Stomach (tissue), 8 donors: ENCODE measurements at regions not wholly inside any gene's neighbourhood (a gene's known extent, or its start where the extent isn't known, plus 50 kb on each side); places are given as distances from the start of the nearest gene placed in this dataset.
A peak's percentile ranks its signal among the peaks of the same experiment; 100 is the strongest.

Experiments used
- DNase-seq, 2 donors: peaks; one replicate each; pipeline versions ENCODE4 v3.0.0 to v3.0.0-alpha.2; 2013 to 2019
- H3K27ac ChIP-seq, 5 donors: fragments of 200-600 bp in 4 of 5; sonication (generic) in 4 of 5; one replicate each; pipeline ENCODE4 v1.5.1; 2013 to 2019; ENCODE audit warnings: mild to moderate bottlenecking in 1 of 5, moderate library complexity in 1 of 5
- H3K27me3 ChIP-seq, 3 donors: fragments of 200-600 bp; sonication (generic); one replicate each; pipeline ENCODE4 v1.5.1; 2017 to 2019; ENCODE audit warnings: mixed run types in 1 of 3
- H3K36me3 ChIP-seq, 4 donors: fragments of 200-600 bp; sonication (generic); 1 replicate in 3 of 4; 2 replicates in 1 of 4; pipeline ENCODE4 v1.5.1; 2016 to 2019
- H3K4me1 ChIP-seq, 4 donors: fragments of 200-600 bp; sonication (generic); one replicate each; pipeline ENCODE4 v1.5.1; 2016 to 2019
- H3K4me3 ChIP-seq, 4 donors: fragments of 200-600 bp; sonication (generic) in 3 of 4; one replicate each; pipeline ENCODE4 v1.5.1; 2016 to 2019; ENCODE audit warnings: mild to moderate bottlenecking in 1 of 4
- H3K9me3 ChIP-seq, 4 donors: fragments of 200-600 bp; sonication (generic); one replicate each; pipeline ENCODE4 v1.5.1; 2016 to 2019
- CTCF ChIP-seq, 7 experiments: fragments of 450-650 bp in 4 of 7; fragments of 200-600 bp in 3 of 7; sonication (generic) in 3 of 7; IDR thresholded peaks; one replicate each; pipeline ENCODE4 v1.5.1; 2016 to 2019; ENCODE audit warnings: antibody characterized with exemption in 7 of 7, control low read depth in 2 of 7, mild to moderate bottlenecking in 1 of 7
- EP300 ChIP-seq: sonication (generic); formaldehyde crosslinking; IDR thresholded peaks from one replicate; pipeline ENCODE4 v1.6.1; 2017; ENCODE audit warnings: antibody characterized with exemption
- POLR2A ChIP-seq, 4 donors: fragments of 450-650 bp; IDR thresholded peaks; one replicate each; pipeline ENCODE4 v1.6.1; 2016; ENCODE audit warnings: antibody characterized with exemption in 4 of 4, control low read depth in 2 of 4, mild to moderate bottlenecking in 1 of 4, moderate library complexity in 1 of 4
- POLR2AphosphoS5 ChIP-seq, 3 donors: sonication (generic); formaldehyde crosslinking; IDR thresholded peaks; one replicate each; pipeline ENCODE4 v1.6.1; 2016; ENCODE audit warnings: antibody characterized with exemption in 3 of 3
- WGBS, 5 donors: extraction: QIAGEN DNeasy Blood & Tissue Kit in 3 of 5; methylation state at CpG; one replicate each; pipeline versions ENCODE4 v1.1.5 to v1.1.7; 2013 to 2018; 5-methylcytosine and 5-hydroxymethylcytosine counted together
- intact Hi-C: fragments of 100-400 bp; cut with DNase I; formaldehyde crosslinking; loops from one replicate; pipeline ENCODE4 v1.15.1; 2023; ENCODE audit warnings: low total_unique reads
- donor health status: healthy with polysubstance abuse.
- donor health status: Bipolar disorder and iron deficiency.
- donor health status: healthy.

GRCh38 chr7:17007841-17008240 is 126.1 kb upstream of the AGR3 start:
- H3K27ac ChIP-seq: no peak overlapping the region
- peaks cover 0 to 16% (median 0%) of the 10 kb centered on the region in 4 donors for H3K4me1 ChIP-seq
- TF ChIP-seq EP300: no peak
- TF ChIP-seq CTCF (IDR thresholded peaks at IDR 0.05): no peak
- TF ChIP-seq POLR2AphosphoS5 (IDR thresholded peaks at IDR 0.05): no peak
- TF ChIP-seq POLR2A (IDR thresholded peaks at IDR 0.05): no peak
- H3K4me3 ChIP-seq: no peak overlapping the region
- no peaks in the 10 kb centered on the region for H3K27me3 ChIP-seq
- no peak for DNase-seq
- H3K9me3 ChIP-seq: no peaks in the 10 kb centered on the region
- no peaks in the 10 kb centered on the region for H3K36me3 ChIP-seq
- intact Hi-C loops: no loop called here
- WGBS, 5 donors: 87 to 100% (median 92%) methylated on average over 2 of the region's 2 CpGs

GRCh38 chr7:17009007-17009719 is 127.4 kb upstream of the AGR3 start:
- H3K9me3 ChIP-seq: no peaks in the 10 kb centered on the region
- H3K4me1 ChIP-seq: peaks cover 0 to 16% (median 0%) of the 10 kb centered on the region in 4 donors
- 58 to 66% (median 64%) methylated on average over 4 of the region's 4 CpGs for WGBS, 5 donors
- TF ChIP-seq CTCF (IDR thresholded peaks at IDR 0.05) (peak in 3 of 7 experiments; percentile 21 to 33 (median 26)), POLR2AphosphoS5 (IDR thresholded peaks at IDR 0.05) (no peak), EP300 (no peak)
- peak overlapping the region in 2 of 5 donors; percentile 5 to 51 for H3K27ac ChIP-seq
- intact Hi-C loops: no loop called here
- H3K36me3 ChIP-seq: no peaks in the 10 kb centered on the region
- H3K4me3 ChIP-seq: no peak overlapping the region
- no peaks in the 10 kb centered on the region for H3K27me3 ChIP-seq
- DNase-seq: no peak

- no peaks in the 10 kb centered on the region for H3K27me3 ChIP-seq
- peaks cover 0 to 16% (median 0%) of the 10 kb centered on the region in 4 donors for H3K4me1 ChIP-seq
- no peaks in the 10 kb centered on the region for H3K9me3 ChIP-seq
- H3K27ac ChIP-seq: peak overlapping the region in 2 of 5 donors; percentile 5 to 51
- intact Hi-C loops: no loop called here
- no peak for DNase-seq
- WGBS, 5 donors: 59 to 77% (median 72%) methylated on average over 1 of the region's 1 CpG
- TF ChIP-seq POLR2AphosphoS5 (IDR thresholded peaks at IDR 0.05) (no peak), EP300 (no peak), POLR2A (IDR thresholded peaks at IDR 0.05) (no peak), CTCF (IDR thresholded peaks at IDR 0.05) (no peak)
- no peak overlapping the region for H3K4me3 ChIP-seq
- no peaks in the 10 kb centered on the region for H3K36me3 ChIP-seq
Measured at GRCh38 chr7:17009933-17010332, 128.2 kb upstream of the AGR3 start.

GRCh38 chr7:17010637-17011300 is 129.0 kb upstream of the AGR3 start:
- DNase-seq: no peak

More at GRCh38 chr7:17010637-17011300, 129.0 kb upstream of the AGR3 start:
- intact Hi-C loops: no loop called here
- 72 to 86% (median 79%) methylated on average over 2 of the region's 2 CpGs for WGBS, 5 donors
- H3K27me3 ChIP-seq: no peaks in the 10 kb centered on the region
- no peaks in the 10 kb centered on the region for H3K36me3 ChIP-seq
- TF ChIP-seq CTCF (IDR thresholded peaks at IDR 0.05): no peak
- no peak for TF ChIP-seq POLR2A (IDR thresholded peaks at IDR 0.05)
- no peak overlapping the region for H3K4me3 ChIP-seq
- H3K27ac ChIP-seq: no peak overlapping the region
- peaks cover 0 to 16% (median 0%) of the 10 kb centered on the region in 4 donors for H3K4me1 ChIP-seq
- no peaks in the 10 kb centered on the region for H3K9me3 ChIP-seq
